HG03060 (cell line): ENCODE measurements at regions not wholly inside any gene's neighbourhood (a gene's known extent, or its start where the extent isn't known, plus 50 kb on each side); places are given as distances from the start of the nearest gene placed in this dataset.

Experiments
- ATAC-seq: cut with Tn5 transposase; IDR thresholded peaks from one replicate; pipeline ENCODE4 v1.9.1; 2021; ENCODE audit warnings: low read depth, moderate number of reproducible peaks; ENCODE audit not compliant: unreplicated experiment

DNA sequence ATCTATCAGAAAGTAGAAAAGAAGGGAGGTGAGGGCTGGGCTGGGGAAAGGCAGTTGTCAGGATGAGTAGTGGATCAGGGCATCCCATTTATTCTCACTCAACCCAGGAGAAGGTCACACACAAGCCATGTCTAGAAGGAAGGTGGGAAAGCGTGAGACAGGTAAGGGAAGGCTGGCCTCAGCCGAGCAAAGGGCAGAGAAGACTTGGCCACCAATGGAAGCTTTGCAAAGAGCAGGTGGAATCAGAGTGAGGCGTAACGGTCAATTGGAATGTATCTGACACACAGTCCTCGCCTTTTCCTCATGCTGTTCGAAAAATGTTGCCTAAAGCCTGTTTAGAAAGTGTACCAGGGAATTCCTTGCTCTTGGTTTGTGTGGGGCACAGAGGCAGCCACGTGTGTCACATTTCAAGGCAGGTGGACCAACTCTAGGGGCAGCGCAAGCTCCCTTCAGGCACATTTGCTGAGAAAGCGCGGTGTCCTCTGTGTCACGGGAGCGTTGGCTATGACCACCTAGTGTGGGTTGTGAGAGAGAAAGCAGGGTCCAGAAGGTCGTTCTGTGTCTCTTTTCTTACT lies 118.8 kb upstream of the SPATA13 start:
- no peak for ATAC-seq

DNA sequence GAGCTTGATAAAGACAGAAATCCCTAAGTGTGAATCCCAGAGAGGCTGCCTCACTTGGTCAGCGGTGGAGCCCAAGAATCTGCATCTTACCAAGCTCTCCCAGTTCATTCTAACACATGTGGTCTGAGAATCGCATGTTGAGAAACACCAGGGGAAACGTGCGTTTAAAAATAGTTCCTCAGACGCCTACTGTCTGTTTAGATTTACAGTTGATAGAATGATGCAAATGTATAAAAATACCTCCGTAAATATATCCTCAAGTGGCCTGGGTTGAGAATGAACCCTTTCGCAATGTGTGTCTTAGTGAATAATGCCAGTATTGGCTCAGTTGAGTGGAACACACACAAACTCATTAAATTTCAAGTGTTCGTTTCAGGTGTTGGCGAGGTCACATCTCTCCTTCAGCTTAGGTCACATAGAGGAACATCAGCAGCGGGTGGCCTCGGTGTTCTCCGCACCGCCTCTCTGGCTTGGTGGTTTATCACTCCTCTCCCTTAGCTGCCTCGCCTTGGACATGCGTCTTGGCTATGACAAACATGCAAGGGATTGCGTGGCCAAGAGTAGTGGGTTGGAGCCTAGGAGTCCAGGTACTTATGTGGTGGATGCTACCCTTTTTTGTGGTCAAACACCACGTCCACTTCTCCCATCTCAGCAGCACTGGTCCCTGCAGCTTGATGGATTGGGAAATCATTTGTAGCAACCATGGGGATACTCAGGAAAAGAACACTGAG lies 117.6 kb upstream of the SPATA13 start:
- no peak for ATAC-seq

GRCh38 chr13:24043590-24044350 lies 116.8 kb upstream of the SPATA13 start:
- ATAC-seq = no peak

DNA sequence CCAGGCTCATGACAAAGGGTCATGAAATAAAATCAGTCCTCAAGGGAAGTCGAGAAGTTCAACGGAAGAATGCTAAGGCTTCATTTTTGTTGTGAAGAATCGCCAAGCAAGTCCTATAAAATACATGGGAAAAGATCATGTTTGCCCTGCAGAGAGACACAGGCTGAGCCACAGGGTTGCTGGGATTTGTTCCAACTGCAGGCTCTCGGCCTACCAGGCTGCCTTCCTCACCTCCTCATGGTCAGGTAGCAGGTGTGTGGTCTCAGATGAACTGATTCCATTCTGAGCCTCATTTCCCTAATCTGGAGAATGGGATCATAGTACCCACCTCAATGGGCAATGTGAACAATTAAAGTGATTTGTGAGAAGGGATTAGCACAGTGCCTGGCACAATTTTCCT lies 114.9 kb upstream of the SPATA13 start:
- no peak for ATAC-seq

- ATAC-seq = no peak
Measured at GRCh38 chr13:24050292-24050711, 110.2 kb upstream of the SPATA13 start.

DNA sequence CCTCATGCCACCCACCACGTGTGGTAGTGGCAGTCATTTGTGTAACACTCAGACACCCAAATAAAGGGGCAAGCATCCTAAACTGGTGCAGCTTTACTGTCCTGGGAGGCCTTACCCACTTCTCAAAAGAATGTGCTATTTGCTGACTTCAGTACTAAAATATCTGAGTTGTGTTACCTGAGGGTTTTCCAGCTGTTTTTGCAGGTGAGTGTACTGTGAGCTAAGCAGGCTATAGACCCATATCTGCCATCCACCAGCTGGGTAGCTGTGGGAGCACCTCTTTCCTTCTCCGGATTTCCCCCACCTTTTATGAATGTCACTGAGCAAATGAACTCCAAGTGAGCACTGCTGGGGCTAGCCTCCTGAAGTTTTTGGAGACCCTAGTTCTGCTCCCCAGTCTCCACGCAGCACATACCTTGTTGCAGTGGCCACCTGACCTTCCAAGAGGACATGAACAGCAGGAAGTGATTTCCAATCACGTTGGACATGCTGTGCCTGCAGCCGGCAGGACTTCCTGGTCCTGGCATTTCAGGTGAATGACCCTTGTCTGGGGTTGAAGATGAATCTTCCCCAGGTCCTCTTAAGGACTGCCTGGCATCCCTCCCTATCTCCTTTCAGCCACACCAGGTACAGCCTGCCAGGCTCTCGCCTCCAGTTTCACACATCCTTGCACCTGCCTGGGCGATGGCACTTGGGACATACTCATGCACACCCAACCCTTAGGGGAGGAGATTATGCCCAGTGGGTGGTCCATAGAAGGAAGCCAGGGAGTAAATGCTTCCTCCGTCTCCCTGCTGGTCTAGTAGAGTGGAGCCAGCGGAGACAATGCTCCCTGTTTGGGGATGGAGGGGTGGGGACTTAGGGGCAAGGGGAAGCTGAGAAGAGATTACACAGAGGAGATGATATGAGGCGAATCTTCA lies 109.5 kb upstream of the SPATA13 start:
- no peak for ATAC-seq

GRCh38 chr13:24052547-24053518 lies 107.7 kb upstream of the SPATA13 start:
- no peak for ATAC-seq

- peak; percentile 52 for ATAC-seq
Measured at GRCh38 chr13:24053519-24054251, 106.8 kb upstream of the SPATA13 start.

GRCh38 chr13:24056616-24057137 lies 103.8 kb upstream of the SPATA13 start:
- no peak for ATAC-seq

GRCh38 chr13:24060993-24061392 lies 99.5 kb upstream of the SPATA13 start:
- ATAC-seq = no peak

- ATAC-seq = no peak
Measured at GRCh38 chr13:24063281-24063877, 97.1 kb upstream of the SPATA13 start.

- ATAC-seq = no peak
Measured at GRCh38 chr13:24064371-24064770, 96.1 kb upstream of the SPATA13 start.

GRCh38 chr13:24065176-24065575 lies 95.3 kb upstream of the SPATA13 start:
- ATAC-seq = no peak

- no peak for ATAC-seq
Measured at GRCh38 chr13:24066405-24067295, 93.9 kb upstream of the SPATA13 start.

GRCh38 chr13:24068472-24068871 lies 92.0 kb upstream of the SPATA13 start:
- no peak for ATAC-seq

DNA sequence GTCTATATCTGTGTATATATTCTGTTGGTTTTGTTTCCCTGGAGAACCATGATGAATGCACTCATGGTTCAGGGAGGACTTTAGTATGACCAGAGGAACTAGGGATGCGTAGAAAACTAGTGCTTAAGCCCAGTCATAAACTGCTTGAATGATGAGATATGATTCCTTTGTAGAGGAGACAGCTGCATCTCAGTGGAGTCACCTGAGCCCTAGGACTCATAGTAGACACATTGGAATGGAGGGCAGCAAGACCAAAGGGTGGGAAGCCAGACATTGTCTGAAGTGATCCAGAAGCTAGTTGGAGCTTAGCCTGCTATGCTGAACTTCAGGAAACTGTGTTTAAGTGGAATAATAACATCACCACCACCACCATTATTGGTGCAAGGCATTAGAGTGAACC lies 89.5 kb upstream of the SPATA13 start:
- no peak for ATAC-seq

GRCh38 chr13:24071423-24072075 lies 89.0 kb upstream of the SPATA13 start:
- no peak for ATAC-seq
